CD14-positive monocyte (primary cell): ENCODE measurements at regions not wholly inside any gene's neighbourhood (a gene's known extent, or its start where the extent isn't known, plus 50 kb on each side); places are given as distances from the start of the nearest gene placed in this dataset.

Experiments used
- DNase-seq, 3 donors: peaks; one replicate each; pipeline ENCODE4 v3.0.0-alpha.2; 2011 to 2022
- H2AFZ ChIP-seq: 2 replicates; pipeline ENCODE4 v1.6.0; 2012; ENCODE audit warnings: mild to moderate bottlenecking, low read depth, low read length, inconsistent platforms; ENCODE audit not compliant: insufficient read depth, poor library complexity, severe bottlenecking
- H3K27ac ChIP-seq, 2 donors: 1 replicate in 1 of 2; 2 replicates in 1 of 2; pipeline ENCODE4 v1.5.1; 2012 to 2013; ENCODE audit warnings: low read length in 2 of 2, control low read depth in 1 of 2, inconsistent platforms in 1 of 2, low read depth in 1 of 2, mild to moderate bottlenecking in 1 of 2
- H3K27me3 ChIP-seq, 2 donors: one replicate each; pipeline versions ENCODE4 v1.6.0 to v1.6.1; 2011 to 2013; ENCODE audit warnings: low read length in 2 of 2; ENCODE audit not compliant: control insufficient read depth in 2 of 2, insufficient read depth in 2 of 2
- H3K36me3 ChIP-seq, 2 donors: replicated peaks in 1 of 2; 1 replicate in 1 of 2; 2 replicates in 1 of 2; pipeline versions ENCODE4 v1.5.1 to v1.6.1; 2012 to 2013; ENCODE audit warnings: low read length in 2 of 2, control low read depth in 1 of 2, inconsistent platforms in 1 of 2, mild to moderate bottlenecking in 1 of 2; ENCODE audit not compliant: insufficient read depth in 2 of 2, control insufficient read depth in 1 of 2
- H3K4me1 ChIP-seq, 2 donors: 1 replicate in 1 of 2; 2 replicates in 1 of 2; pipeline versions ENCODE4 v1.5.1 to v1.6.1; 2012 to 2013; ENCODE audit warnings: low read length in 2 of 2, control low read depth in 1 of 2, inconsistent platforms in 1 of 2, mild to moderate bottlenecking in 1 of 2, moderate library complexity in 1 of 2; ENCODE audit not compliant: insufficient read depth in 2 of 2, control insufficient read depth in 1 of 2
- H3K4me2 ChIP-seq: replicated peaks from 2 replicates; pipeline ENCODE3; 2012; ENCODE audit warnings: low read length, moderate library complexity, mild to moderate bottlenecking; ENCODE audit not compliant: poor library complexity, severe bottlenecking; ENCODE audit errors: extremely low read depth
- H3K4me3 ChIP-seq, 3 experiments: fragments of 200-600 bp in 1 of 3; sonication (generic) in 1 of 3; replicated peaks in 1 of 3; 1 replicate in 2 of 3; 2 replicates in 1 of 3; pipeline ENCODE4 v1.5.1; 2011 to 2013; ENCODE audit warnings: low read length in 3 of 3, mild to moderate bottlenecking in 3 of 3, control low read depth in 2 of 3, low read depth in 2 of 3, inconsistent platforms in 1 of 3, moderate library complexity in 1 of 3
- H3K79me2 ChIP-seq: 2 replicates; pipeline ENCODE4 v1.6.0; 2012; ENCODE audit warnings: mild to moderate bottlenecking, control low read depth, inconsistent platforms, low read length, moderate library complexity; ENCODE audit not compliant: insufficient read depth
- H3K9ac ChIP-seq: 2 replicates; pipeline ENCODE4 v1.6.0; 2017; ENCODE audit warnings: low read length, mild to moderate bottlenecking; ENCODE audit not compliant: insufficient read depth, poor library complexity, severe bottlenecking
- H3K9me3 ChIP-seq, 2 donors: replicated peaks in 1 of 2; 1 replicate in 1 of 2; 2 replicates in 1 of 2; pipeline versions ENCODE4 v1.5.1 to v1.6.1; 2012 to 2013; ENCODE audit warnings: low read length in 2 of 2, control low read depth in 1 of 2; ENCODE audit not compliant: control insufficient read depth in 1 of 2, insufficient read depth in 1 of 2
- H4K20me1 ChIP-seq: 2 replicates; pipeline ENCODE4 v1.6.0; 2012; ENCODE audit warnings: mild to moderate bottlenecking, low read length, control low read depth, moderate library complexity; ENCODE audit not compliant: insufficient read depth
- H3K27ac Mint-ChIP-seq, 7 donors: one replicate each; pipeline ENCODE4 v1.8.0; 2020; ENCODE audit warnings: mild to moderate bottlenecking in 7 of 7, mixed read lengths in 7 of 7, moderate library complexity in 6 of 7, inconsistent platforms in 2 of 7
- H3K27me3 Mint-ChIP-seq, 3 donors: one replicate each; pipeline ENCODE4 v1.8.0; 2021 to 2022; ENCODE audit warnings: low read depth in 3 of 3, mild to moderate bottlenecking in 3 of 3, mixed read lengths in 3 of 3, moderate library complexity in 3 of 3, inconsistent platforms in 1 of 3
- H3K36me3 Mint-ChIP-seq, 2 donors: one replicate each; pipeline ENCODE4 v1.8.0; 2020; ENCODE audit warnings: mixed read lengths in 2 of 2, inconsistent platforms in 1 of 2, mild to moderate bottlenecking in 1 of 2
- H3K4me1 Mint-ChIP-seq: one replicate; pipeline ENCODE4 v1.8.0; 2020; ENCODE audit warnings: mild to moderate bottlenecking, mixed read lengths
- H3K4me3 Mint-ChIP-seq, 2 donors: one replicate each; pipeline ENCODE4 v1.8.0; 2020; ENCODE audit warnings: mild to moderate bottlenecking in 2 of 2, mixed read lengths in 2 of 2, moderate library complexity in 1 of 2
- H3K9me3 Mint-ChIP-seq, 7 donors: one replicate each; pipeline ENCODE4 v1.8.0; 2020 to 2022; ENCODE audit warnings: mixed read lengths in 7 of 7, mild to moderate bottlenecking in 6 of 7, moderate library complexity in 6 of 7, inconsistent platforms in 2 of 7
- CTCF ChIP-seq: fragments of 200-600 bp; IDR thresholded peaks from one replicate; pipeline ENCODE4 v1.8.0; 2022; ENCODE audit warnings: antibody characterized with exemption, mild to moderate bottlenecking
- WGBS: methylation state at CpG from one replicate; pipeline ENCODE4 v1.1.5; 2013; ENCODE audit warnings: missing lambda C conversion rate; ENCODE audit not compliant: insufficient coverage; 5-methylcytosine and 5-hydroxymethylcytosine counted together
- intact Hi-C, 2 donors: fragments of 100-400 bp; cut with micrococcal nuclease; formaldehyde crosslinking; loops; one replicate each; pipeline versions ENCODE4 v1.15.0 to v1.15.1; 2023

- no peak for TF ChIP-seq CTCF
- peak overlapping the region; percentile 66 to 96 (median 86) for H3K4me3 ChIP-seq
- peaks cover 50% of the 10 kb centered on the region for H3K4me1 Mint-ChIP-seq
- H3K79me2 ChIP-seq, result peaks cover 15% of the 10 kb centered on the region
- H3K9me3 Mint-ChIP-seq, result no peaks in the 10 kb centered on the region
- H3K27ac Mint-ChIP-seq, result peak overlapping the region; percentile 85 to 98 (median 93)
- WGBS, result 20% methylated on average over 44 of the region's 50 CpGs
- intact Hi-C loops, result loop anchor here (2.0 to 10.0 kb wide), 3 partner anchors 34 to 109 kb away; no protein-coding TSS in a partner anchor
- no peaks in the 10 kb centered on the region for H3K9me3 ChIP-seq
- H3K9ac ChIP-seq, result peak overlapping the region; percentile 85
- peaks cover 41 to 49% of the 10 kb centered on the region in 2 donors for H3K4me1 ChIP-seq
- peak overlapping the region; percentile 90 to 91 for H3K4me3 Mint-ChIP-seq
- H2AFZ ChIP-seq, result peak overlapping the region; percentile 79
- peaks cover 9% of the 10 kb centered on the region for H4K20me1 ChIP-seq
- peaks cover 2 to 13% (median 4%) of the 10 kb centered on the region in 3 donors for H3K27me3 Mint-ChIP-seq
- H3K27ac ChIP-seq, result peak overlapping the region; percentile 69 to 91
- H3K36me3 ChIP-seq, result peaks cover 11 to 26% of the 10 kb centered on the region in 2 donors
- DNase-seq, result peak; percentile 66 to 83 (median 76)
- no peaks in the 10 kb centered on the region for H3K27me3 ChIP-seq
- peak overlapping the region; percentile 99 for H3K4me2 ChIP-seq
- H3K36me3 Mint-ChIP-seq, result peaks cover 39 to 45% of the 10 kb centered on the region in 2 donors
Measured at GRCh38 chr9:129495620-129496472, 125.1 kb downstream of the C9orf50 start.

GRCh38 chr9:129494113-129494789, 126.7 kb downstream of the C9orf50 start:
- Histone ChIP-seq H3K4me3 (no peak overlapping the region), H3K9me3 (no peaks in the 10 kb centered on the region), H4K20me1 (peaks cover 3% of the 10 kb centered on the region), H3K27me3 (no peaks in the 10 kb centered on the region), H3K27ac (no peak overlapping the region), H2AFZ (no peak overlapping the region), H3K4me1 (peaks cover 57 to 65% of the 10 kb centered on the region in 2 donors), H3K79me2 (peaks cover 31% of the 10 kb centered on the region), H3K36me3 (peaks cover 11 to 26% of the 10 kb centered on the region in 2 donors), H3K9ac (no peak overlapping the region), H3K4me2 (no peak overlapping the region)
- peak overlapping the region in 3 of 7 donors; percentile 18 to 51 (median 19) for H3K27ac Mint-ChIP-seq
- peaks cover 0 to 10% (median 2%) of the 10 kb centered on the region in 3 donors for H3K27me3 Mint-ChIP-seq
- peaks cover 66% of the 10 kb centered on the region for H3K4me1 Mint-ChIP-seq
- TF ChIP-seq CTCF, result no peak
- DNase-seq, result no peak
- intact Hi-C loops, result loop anchor here in 1 of 2 donors (10.0 kb wide), 1 partner anchor 111 kb away; no protein-coding TSS in a partner anchor
- H3K9me3 Mint-ChIP-seq, result no peaks in the 10 kb centered on the region
- peaks cover 43 to 45% of the 10 kb centered on the region in 2 donors for H3K36me3 Mint-ChIP-seq
- H3K4me3 Mint-ChIP-seq, result no peak overlapping the region
- WGBS, result 90% methylated on average over 5 of the region's 11 CpGs
